Epithelial cell of proximal tubule (primary cell): ENCODE measurements at regions not wholly inside any gene's neighbourhood (a gene's known extent, or its start where the extent isn't known, plus 50 kb on each side); places are given as distances from the start of the nearest gene placed in this dataset.

ENCODE experiments used
- DNase-seq: peaks from one replicate; pipeline ENCODE4 v3.0.0-alpha.2; 2011; ENCODE audit warnings: low read depth
- H3K4me3 ChIP-seq: 2 replicates; pipeline ENCODE4 v1.5.1; 2011; ENCODE audit warnings: low read depth, mild to moderate bottlenecking, low read length
- TF ChIP-seq, protein P1 (sequence below): conservative IDR thresholded peaks from 2 replicates; pipeline ENCODE4 v1.5.1; 2012; ENCODE audit warnings: low read depth, mild to moderate bottlenecking, low read length

DNA sequence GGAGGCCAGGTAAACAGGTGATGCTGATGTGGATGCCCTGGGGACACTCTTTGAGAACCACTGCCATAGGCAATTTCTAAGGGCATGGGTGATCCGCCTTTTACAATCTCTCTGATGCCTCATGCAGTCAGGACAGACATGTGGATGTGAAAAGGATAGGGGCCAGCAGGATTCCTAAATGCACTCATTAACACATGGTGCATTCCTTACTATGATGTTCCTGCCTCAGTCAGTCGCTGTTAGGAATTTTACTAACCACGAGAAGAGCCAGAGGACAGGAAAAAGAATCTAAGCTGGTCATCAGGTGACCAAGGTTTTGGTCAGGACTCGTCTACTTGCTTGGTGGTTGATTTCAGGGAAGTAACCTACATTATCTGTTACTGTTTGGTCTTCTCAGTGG is 191.0 kb downstream of the ARL4C start:
- no peak overlapping the region for H3K4me3 ChIP-seq
- no peak for DNase-seq
- TF ChIP-seq, protein P1, sequence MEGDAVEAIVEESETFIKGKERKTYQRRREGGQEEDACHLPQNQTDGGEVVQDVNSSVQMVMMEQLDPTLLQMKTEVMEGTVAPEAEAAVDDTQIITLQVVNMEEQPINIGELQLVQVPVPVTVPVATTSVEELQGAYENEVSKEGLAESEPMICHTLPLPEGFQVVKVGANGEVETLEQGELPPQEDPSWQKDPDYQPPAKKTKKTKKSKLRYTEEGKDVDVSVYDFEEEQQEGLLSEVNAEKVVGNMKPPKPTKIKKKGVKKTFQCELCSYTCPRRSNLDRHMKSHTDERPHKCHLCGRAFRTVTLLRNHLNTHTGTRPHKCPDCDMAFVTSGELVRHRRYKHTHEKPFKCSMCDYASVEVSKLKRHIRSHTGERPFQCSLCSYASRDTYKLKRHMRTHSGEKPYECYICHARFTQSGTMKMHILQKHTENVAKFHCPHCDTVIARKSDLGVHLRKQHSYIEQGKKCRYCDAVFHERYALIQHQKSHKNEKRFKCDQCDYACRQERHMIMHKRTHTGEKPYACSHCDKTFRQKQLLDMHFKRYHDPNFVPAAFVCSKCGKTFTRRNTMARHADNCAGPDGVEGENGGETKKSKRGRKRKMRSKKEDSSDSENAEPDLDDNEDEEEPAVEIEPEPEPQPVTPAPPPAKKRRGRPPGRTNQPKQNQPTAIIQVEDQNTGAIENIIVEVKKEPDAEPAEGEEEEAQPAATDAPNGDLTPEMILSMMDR = no peak

DNA sequence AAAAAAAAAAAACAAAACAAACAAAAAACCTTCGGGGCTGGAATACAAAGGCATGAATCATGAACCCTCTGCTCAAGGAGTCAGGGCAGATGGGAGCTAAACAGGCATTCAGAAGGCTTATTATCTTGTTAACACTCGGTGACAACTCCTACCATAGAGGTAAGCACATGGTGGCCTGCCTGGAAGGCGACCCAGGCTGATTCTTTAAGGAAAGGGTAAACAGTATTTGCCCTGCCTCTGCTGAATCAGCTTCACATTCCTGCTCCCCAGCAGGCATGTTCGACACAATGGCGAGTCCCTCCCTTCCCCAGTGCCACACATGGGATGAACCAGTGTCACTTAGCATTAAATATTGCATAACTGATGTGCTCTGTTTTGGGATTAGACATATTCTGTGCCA is 191.9 kb downstream of the ARL4C start:
- TF ChIP-seq, protein P1 = no peak
- no peak for DNase-seq
- H3K4me3 ChIP-seq = no peak overlapping the region

DNA sequence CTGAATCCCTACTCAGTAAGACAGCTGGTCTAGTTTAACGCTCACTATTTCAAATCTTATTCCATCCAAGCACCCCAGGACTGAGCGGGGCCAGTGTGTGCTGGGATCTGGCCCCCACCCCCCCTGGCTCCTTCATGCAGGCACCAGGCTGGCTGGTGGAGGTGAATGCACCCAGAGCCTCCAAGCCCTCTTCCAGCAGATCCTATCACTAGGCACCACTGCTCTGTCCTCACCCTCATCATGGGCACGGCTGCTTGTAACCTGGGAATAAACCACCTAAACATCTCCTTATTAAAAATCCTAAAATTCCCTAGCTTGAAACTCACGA is 194.3 kb downstream of the ARL4C start:
- TF ChIP-seq, protein P1 = no peak
- no peak for DNase-seq
- no peak overlapping the region for H3K4me3 ChIP-seq

DNA sequence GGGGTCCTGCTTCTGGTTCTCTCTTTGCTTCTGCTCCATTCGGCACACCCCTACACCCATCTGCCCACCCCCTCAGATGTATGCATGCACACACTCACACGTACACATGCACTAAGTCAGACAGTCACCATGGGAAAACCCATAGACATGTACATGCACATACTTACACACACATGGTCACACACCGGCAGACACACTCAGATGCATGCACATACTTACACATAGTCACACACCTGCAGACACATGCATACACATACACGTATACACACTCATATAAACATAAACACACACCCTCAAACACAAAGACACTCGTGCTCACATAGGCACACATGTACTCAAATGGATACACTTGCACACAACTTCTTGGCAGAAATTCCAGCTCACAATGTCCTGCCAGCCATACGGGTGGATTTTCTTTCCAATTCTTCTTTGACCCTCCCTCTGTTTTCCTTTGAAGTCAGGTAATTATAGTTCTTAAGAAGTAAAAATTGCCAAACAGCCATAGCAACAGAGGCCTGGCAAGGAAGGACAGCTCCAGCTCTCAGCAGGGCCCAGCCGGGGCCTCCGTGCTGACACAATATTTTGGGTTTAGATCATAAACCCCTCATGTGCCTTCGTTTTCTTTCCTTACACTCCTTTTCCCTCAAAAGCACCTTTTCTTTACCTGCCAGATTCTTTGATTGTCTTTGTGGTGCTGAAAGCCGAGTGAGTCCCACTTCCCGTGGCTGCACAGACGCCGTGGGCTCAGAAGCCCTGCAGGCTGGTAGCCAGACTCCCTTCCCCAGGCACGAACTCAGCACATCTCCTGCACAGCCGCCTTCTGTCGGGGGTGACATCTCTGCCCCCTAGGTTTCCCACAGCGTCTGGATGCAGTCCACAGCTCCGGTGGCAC is 195.7 kb downstream of the ARL4C start:
- TF ChIP-seq, protein P1 = no peak
- no peak overlapping the region for H3K4me3 ChIP-seq
- no peak for DNase-seq

DNA sequence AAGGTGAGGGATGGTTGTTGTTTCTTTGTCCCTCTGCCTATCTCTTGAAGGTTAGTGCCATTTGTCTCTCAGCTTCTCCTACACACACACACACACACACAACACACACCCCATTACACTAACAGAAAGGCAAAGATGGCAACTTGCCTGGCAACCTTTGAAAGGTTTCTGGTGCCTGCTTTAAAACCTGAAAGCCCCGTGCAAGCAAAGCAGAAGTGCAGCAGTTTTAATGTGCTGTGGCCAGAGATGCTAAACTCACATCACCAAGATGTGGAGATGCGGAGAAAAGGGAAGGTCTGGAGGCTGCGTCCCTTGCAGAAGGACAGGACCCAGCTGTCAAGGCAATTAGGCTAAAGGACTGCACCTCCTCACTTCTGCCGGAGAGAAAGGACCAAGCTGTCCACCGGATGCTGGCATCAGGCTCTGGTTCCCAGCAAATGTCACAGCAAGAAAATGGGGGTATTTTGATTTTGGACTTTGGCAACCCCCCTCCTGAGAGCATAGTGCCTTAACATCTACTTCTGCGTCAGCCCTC is 196.4 kb downstream of the ARL4C start:
- no peak overlapping the region for H3K4me3 ChIP-seq
- no peak for DNase-seq
- TF ChIP-seq, protein P1 = no peak

DNA sequence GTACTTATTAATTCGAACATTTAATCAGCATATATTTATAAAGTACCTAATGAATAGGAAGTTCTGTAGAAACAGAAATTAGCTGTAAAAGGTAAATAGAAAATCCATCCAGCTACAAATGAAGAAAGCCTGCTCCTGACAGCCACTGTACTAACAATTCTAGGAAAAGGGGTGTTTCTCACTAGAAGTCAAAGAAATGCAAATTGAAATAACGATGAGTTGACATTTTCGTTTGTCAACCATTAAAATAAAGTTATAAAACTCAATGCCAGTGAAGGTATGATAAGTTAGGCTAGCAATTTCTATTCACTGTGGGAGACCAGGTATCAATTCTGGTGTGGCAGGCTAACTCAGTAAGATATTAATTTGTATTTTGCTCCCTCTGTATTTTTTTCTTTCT is 198.0 kb downstream of the ARL4C start:
- DNase-seq = no peak
- H3K4me3 ChIP-seq = no peak overlapping the region
- TF ChIP-seq, protein P1 = no peak

DNA sequence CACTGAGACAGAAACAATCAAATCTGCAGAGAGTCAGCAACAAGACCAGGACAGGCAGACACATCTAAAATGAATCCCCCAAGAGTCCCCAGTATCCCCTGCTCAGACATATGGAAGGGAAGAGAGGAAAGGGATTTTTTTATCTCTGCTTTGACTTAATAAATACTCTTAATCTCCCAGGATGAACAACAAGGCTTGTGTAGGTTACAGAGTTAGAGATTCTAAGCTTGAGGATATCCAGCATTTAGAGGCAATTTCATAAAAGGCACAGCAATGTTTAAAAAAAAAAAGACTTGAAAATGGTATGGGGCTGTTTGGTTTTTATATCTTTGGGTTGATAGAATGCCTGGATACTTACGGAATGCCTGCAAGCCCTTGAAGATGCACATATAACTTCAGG is 199.9 kb downstream of the ARL4C start:
- no peak overlapping the region for H3K4me3 ChIP-seq
- DNase-seq = no peak
- TF ChIP-seq, protein P1 = no peak
